OCI-LY7 (cell line): ENCODE measurements at regions not wholly inside any gene's neighbourhood (a gene's known extent, or its start where the extent isn't known, plus 50 kb on each side); places are given as distances from the start of the nearest gene placed in this dataset.

Source experiments
- CTCF ChIP-seq: fragments of 200-600 bp; sonication (generic); conservative IDR thresholded peaks from 2 replicates; pipeline ENCODE4 v1.5.1; 2014; ENCODE audit warnings: mild to moderate bottlenecking, antibody characterized with exemption, low read length, moderate library complexity, mixed read lengths
- EZH2phosphoT487 ChIP-seq: fragments of 200-600 bp; sonication (generic); IDR thresholded peaks from 2 replicates; pipeline ENCODE4 v1.6.1; 2018; ENCODE audit warnings: low read depth, borderline replicate concordance, mild to moderate bottlenecking, mixed run types, antibody characterized with exemption, low read length, moderate library complexity, mixed read lengths

DNA sequence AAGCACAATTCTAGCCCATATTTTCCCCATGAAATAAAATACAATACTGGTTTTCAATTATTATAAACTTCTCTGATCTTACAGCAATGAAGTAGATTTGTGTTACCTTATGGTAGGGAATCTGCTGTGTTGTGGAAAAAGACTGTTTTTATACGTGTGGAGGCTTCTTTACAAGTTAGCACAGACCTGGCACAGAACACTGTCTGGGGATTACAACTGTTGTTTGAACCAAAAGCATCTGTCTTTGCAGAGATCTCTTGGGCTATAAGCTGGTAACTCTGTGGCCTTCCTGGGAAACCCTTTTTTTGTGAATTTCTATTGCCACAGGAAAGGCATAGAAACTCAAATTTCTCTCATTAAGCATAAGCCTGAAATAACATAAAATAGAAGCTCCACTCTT, 581.9 kb downstream of the TUSC7 start:
- TF ChIP-seq CTCF (no peak), EZH2phosphoT487 (no peak)
